ENCODE measurements at regions not wholly inside any gene's neighbourhood (a gene's known extent, or its start where the extent isn't known, plus 50 kb on each side); places are given as distances from the start of the nearest gene placed in this dataset.

DNA sequence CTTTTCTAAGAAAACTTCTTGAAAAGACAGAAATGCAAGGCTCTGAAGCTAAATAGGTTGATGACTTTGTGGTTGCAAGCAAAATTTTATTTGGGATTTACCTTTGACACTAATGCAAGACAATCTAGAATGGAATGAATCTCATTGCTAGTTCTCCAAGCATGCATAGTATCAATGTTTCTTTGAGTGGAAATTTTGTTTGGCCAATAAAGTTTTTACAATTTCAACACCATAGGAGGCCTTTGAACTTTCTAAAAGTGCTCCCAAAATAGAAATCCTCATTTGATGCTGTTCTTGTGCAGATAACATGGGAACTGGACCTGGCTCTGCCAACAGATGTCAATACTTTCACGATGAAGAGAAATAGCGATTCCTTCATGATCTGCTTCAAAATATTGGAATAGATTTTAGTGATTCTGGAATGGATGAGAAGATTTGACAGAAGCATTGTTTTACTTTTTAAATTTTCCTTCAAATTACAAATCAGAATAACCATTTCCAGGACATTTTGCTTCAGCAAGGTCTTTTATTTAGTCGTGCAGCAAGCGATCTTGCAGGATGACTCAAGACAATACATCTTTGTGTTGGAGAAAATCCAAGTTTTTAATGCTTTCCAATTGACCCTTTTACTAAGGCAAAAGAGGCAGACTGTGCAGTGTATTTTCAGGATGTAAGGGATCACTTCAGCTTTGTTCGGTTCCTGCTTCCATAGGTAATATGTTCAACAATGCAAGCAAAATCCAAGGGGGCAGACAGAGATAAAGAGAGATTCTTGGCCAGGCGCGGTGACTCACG lies 51.7 kb upstream of the OTUD4 start:
- DNase-seq: peak; percentile 82

DNA sequence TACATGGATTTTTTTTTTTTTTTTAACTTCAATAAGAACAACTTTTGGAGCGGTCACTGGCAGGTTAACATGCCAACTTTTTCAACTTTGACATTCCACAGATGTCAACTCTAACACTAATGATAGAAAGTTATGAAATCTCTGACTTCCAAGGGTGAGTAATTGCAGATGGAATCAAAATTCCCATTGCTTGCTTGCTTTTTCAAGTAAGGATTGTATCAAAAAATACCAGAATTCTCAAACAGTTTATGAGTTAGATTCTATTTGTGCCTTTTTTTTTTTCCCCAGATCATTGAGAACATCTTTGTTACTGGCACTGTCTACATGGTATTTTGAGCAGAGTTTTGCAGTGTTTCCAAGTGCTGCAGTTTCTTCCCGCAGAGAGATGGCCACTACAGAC lies 50.3 kb upstream of the OTUD4 start:
- DNase-seq: peak; percentile 74
